OCI-LY7 (cell line): ENCODE measurements at regions not wholly inside any gene's neighbourhood (a gene's known extent, or its start where the extent isn't known, plus 50 kb on each side); places are given as distances from the start of the nearest gene placed in this dataset.

Experiments
- CTCF ChIP-seq: fragments of 200-600 bp; sonication (generic); conservative IDR thresholded peaks from 2 replicates; pipeline ENCODE4 v1.5.1; 2014; ENCODE audit warnings: mild to moderate bottlenecking, antibody characterized with exemption, low read length, moderate library complexity, mixed read lengths
- EZH2phosphoT487 ChIP-seq: fragments of 200-600 bp; sonication (generic); IDR thresholded peaks from 2 replicates; pipeline ENCODE4 v1.6.1; 2018; ENCODE audit warnings: low read depth, borderline replicate concordance, mild to moderate bottlenecking, mixed run types, antibody characterized with exemption, low read length, moderate library complexity, mixed read lengths

DNA sequence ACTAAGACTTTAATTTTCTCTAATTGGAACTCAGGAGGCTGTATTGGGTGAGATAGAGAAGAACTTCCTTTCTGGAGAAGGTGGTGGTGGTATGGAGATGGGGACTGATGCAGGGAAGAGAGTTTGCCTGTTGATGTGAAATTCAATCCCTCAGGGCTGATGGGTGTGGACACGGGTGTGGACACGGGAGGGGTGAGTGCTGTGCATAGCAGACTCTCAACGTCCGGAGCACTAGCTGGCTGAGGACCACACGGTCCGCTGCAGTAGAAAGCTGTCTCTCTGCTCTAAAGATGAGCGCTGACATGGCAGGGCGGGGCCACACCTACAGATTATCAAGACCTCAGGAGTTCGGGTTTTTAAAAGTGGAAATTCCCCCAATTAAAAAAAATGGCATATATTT, 148.5 kb upstream of the PITRM1 start:
- no peak for TF ChIP-seq CTCF
- no peak for TF ChIP-seq EZH2phosphoT487
